K562 (cell line): ENCODE measurements at regions not wholly inside any gene's neighbourhood (a gene's known extent, or its start where the extent isn't known, plus 50 kb on each side); places are given as distances from the start of the nearest gene placed in this dataset.
A peak's percentile ranks its signal among the peaks of the same experiment; 100 is the strongest.

ENCODE experiments used
- AFF4 ChIP-seq: sonication (generic); formaldehyde crosslinking; IDR thresholded peaks from 2 replicates; pipeline ENCODE4 v1.8.0; 2023; ENCODE audit warnings: mild to moderate bottlenecking, missing genetic modification reagents
- BCL6 ChIP-seq: fragments of 250-450 bp; sonication (Bioruptor Pico); IDR thresholded peaks from 2 replicates; pipeline ENCODE4 v1.4.0; 2020
- CBFA2T3 ChIP-seq: fragments of 450-650 bp; IDR thresholded peaks from 2 replicates; pipeline ENCODE4 v1.6.1; 2017
- CREM ChIP-seq: IDR thresholded peaks from 2 replicates; pipeline ENCODE4 v1.6.1; 2014; ENCODE audit warnings: antibody characterized with exemption, low read depth
- ESRRA ChIP-seq: fragments of 450-650 bp; IDR thresholded peaks from 2 replicates; pipeline ENCODE4 v1.6.1; 2014; ENCODE audit warnings: low read depth, mild to moderate bottlenecking, moderate library complexity, borderline replicate concordance
- ETV1 ChIP-seq: fragments of 450-650 bp; conservative IDR thresholded peaks from 2 replicates; pipeline ENCODE4 v1.6.1; 2016; ENCODE audit warnings: missing genetic modification characterization, control low read depth, low read depth, missing compliant biosample characterization
- HNRNPLL ChIP-seq: fragments of 200-400 bp; formaldehyde crosslinking; IDR thresholded peaks from 2 replicates; pipeline ENCODE4 v1.6.1; 2017; ENCODE audit warnings: low read length, low read depth, mild to moderate bottlenecking; ENCODE audit not compliant: poor library complexity, severe bottlenecking
- KAT8 ChIP-seq: fragments of 450-650 bp; IDR thresholded peaks from 2 replicates; pipeline ENCODE4 v1.6.1; 2016; ENCODE audit warnings: low read depth, mild to moderate bottlenecking
- KLF1 ChIP-seq: fragments of 450-650 bp; IDR thresholded peaks from 2 replicates; pipeline ENCODE4 v1.6.1; 2016; ENCODE audit warnings: missing genetic modification characterization, missing compliant biosample characterization
- KLF13 ChIP-seq: fragments of 450-650 bp; IDR thresholded peaks from 2 replicates; pipeline ENCODE4 v1.6.1; 2016; ENCODE audit warnings: missing genetic modification characterization, low read depth, mild to moderate bottlenecking, missing compliant biosample characterization, moderate library complexity, borderline replicate concordance
- MAFF ChIP-seq: IDR thresholded peaks from 2 replicates; pipeline ENCODE4 v1.6.1; 2012; ENCODE audit warnings: low read length, improper control_type of control experiment
- MCM2 ChIP-seq: fragments of 450-650 bp; IDR thresholded peaks from 2 replicates; pipeline ENCODE4 v1.6.1; 2017; ENCODE audit warnings: low read depth, mild to moderate bottlenecking
- NFE2 ChIP-seq: IDR thresholded peaks from 2 replicates; pipeline ENCODE4 v1.6.1; 2014; ENCODE audit warnings: antibody characterized with exemption, low read depth
- NONO ChIP-seq, 2 experiments: fragments of 200-400 bp in 1 of 2; fragments of 450-650 bp in 1 of 2; formaldehyde crosslinking in 1 of 2; IDR thresholded peaks; 2 replicates each; pipeline ENCODE4 v1.6.1; 2017; ENCODE audit warnings: low read depth in 2 of 2, mild to moderate bottlenecking in 2 of 2, moderate library complexity in 2 of 2, low read length in 1 of 2
- PHF21A ChIP-seq: fragments of 450-650 bp; IDR thresholded peaks from 2 replicates; pipeline ENCODE4 v1.6.1; 2017; ENCODE audit warnings: low read depth, borderline replicate concordance
- SMARCB1 ChIP-seq: IDR thresholded peaks from 2 replicates; pipeline ENCODE4 v1.6.1; 2011; ENCODE audit warnings: improper control_type of control experiment, low read depth; ENCODE audit not compliant: insufficient read length
- SPI1 ChIP-seq: IDR thresholded peaks from 2 replicates; pipeline ENCODE4 v1.6.1; 2011; ENCODE audit warnings: low read depth, low read length, control low read depth, borderline replicate concordance
- SRSF7 ChIP-seq: fragments of 200-400 bp; formaldehyde crosslinking; optimal IDR thresholded peaks from 2 replicates; pipeline ENCODE3; 2017; ENCODE audit warnings: mild to moderate bottlenecking, low read depth, low read length
- TEAD4 ChIP-seq, 2 experiments: sonication (generic) in 1 of 2; formaldehyde crosslinking in 1 of 2; IDR thresholded peaks; 2 replicates each; pipeline versions ENCODE4 v1.6.1 to v1.8.0; 2012 to 2022; ENCODE audit warnings: borderline replicate concordance in 1 of 2, inconsistent platforms in 1 of 2, low read length in 1 of 2, mild to moderate bottlenecking in 1 of 2, missing genetic modification reagents in 1 of 2
- TF ChIP-seq, protein P1 (sequence below): fragments of 250-450 bp; sonication (Bioruptor Pico); IDR thresholded peaks from 2 replicates; pipeline ENCODE4 v1.8.0; 2021; ENCODE audit warnings: borderline replicate concordance, mild to moderate bottlenecking, moderate library complexity; ENCODE audit not compliant: poor library complexity, severe bottlenecking
- TF ChIP-seq, protein P2 (sequence below): sonication (generic); formaldehyde crosslinking; IDR thresholded peaks from 2 replicates; pipeline ENCODE4 v1.9.0; 2022; ENCODE audit warnings: mild to moderate bottlenecking, missing genetic modification reagents
- TF ChIP-seq, protein P3 (sequence below), 3 experiments: IDR thresholded peaks in 2 of 3; conservative IDR thresholded peaks in 1 of 3; 2 replicates each; pipeline ENCODE4 v1.5.1; 2011 to 2012; ENCODE audit warnings: low read length in 3 of 3, mild to moderate bottlenecking in 3 of 3, control low read depth in 2 of 3, improper control_type of control experiment in 1 of 3, inconsistent platforms in 1 of 3, low read depth in 1 of 3, mixed read lengths in 1 of 3, moderate library complexity in 1 of 3; ENCODE audit not compliant: insufficient read depth in 2 of 3

- TF ChIP-seq PHF21A (no peak), AFF4 (peak; percentile 38; the same call in 1 of the 2 replicates), KLF1 (tag) (no peak), ESRRA (no peak), MCM2 (no peak), KAT8 (no peak), MAFF (peak; percentile 94), HNRNPLL (no peak), KLF13 (tag) (no peak), SPI1 (peak; percentile 94), TEAD4 (IDR thresholded peaks at IDR 0.05; ENCODE audit: low read length) (peak; percentile 79), TEAD4 (CRISPR knock-in tag; IDR thresholded peaks at IDR 0.05; ENCODE audit: borderline replicate concordance) (no peak), CREM (no peak), NONO (IDR thresholded peaks at IDR 0.05; ENCODE audit: low read depth in 2 of 2, low read length in 1 of 2) (no peak), CBFA2T3 (0 out of 2 replicates have a peak, but pooled peaks have one; percentile 23), BCL6 (CRISPR knock-in tag) (no peak), NFE2 (peak; percentile 70), SRSF7 (no peak), ETV1 (tag) (no peak), SMARCB1 (peak; percentile 47)
- TF ChIP-seq, protein P1, sequence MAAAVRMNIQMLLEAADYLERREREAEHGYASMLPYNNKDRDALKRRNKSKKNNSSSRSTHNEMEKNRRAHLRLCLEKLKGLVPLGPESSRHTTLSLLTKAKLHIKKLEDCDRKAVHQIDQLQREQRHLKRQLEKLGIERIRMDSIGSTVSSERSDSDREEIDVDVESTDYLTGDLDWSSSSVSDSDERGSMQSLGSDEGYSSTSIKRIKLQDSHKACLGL (CRISPR knock-in tag), result no peak
- TF ChIP-seq, protein P2, sequence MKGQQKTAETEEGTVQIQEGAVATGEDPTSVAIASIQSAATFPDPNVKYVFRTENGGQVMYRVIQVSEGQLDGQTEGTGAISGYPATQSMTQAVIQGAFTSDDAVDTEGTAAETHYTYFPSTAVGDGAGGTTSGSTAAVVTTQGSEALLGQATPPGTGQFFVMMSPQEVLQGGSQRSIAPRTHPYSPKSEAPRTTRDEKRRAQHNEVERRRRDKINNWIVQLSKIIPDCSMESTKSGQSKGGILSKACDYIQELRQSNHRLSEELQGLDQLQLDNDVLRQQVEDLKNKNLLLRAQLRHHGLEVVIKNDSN, result no peak
- TF ChIP-seq, protein P3, sequence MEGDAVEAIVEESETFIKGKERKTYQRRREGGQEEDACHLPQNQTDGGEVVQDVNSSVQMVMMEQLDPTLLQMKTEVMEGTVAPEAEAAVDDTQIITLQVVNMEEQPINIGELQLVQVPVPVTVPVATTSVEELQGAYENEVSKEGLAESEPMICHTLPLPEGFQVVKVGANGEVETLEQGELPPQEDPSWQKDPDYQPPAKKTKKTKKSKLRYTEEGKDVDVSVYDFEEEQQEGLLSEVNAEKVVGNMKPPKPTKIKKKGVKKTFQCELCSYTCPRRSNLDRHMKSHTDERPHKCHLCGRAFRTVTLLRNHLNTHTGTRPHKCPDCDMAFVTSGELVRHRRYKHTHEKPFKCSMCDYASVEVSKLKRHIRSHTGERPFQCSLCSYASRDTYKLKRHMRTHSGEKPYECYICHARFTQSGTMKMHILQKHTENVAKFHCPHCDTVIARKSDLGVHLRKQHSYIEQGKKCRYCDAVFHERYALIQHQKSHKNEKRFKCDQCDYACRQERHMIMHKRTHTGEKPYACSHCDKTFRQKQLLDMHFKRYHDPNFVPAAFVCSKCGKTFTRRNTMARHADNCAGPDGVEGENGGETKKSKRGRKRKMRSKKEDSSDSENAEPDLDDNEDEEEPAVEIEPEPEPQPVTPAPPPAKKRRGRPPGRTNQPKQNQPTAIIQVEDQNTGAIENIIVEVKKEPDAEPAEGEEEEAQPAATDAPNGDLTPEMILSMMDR (IDR thresholded peaks at IDR 0.05 in 2 of 3, conservative IDR thresholded peaks at IDR 0.05 in 1 of 3; ENCODE audit: insufficient read depth in 2 of 3, low read depth in 1 of 3, low read length in 3 of 3), result no peak
Measured at GRCh38 chr2:74037379-74037860, 52.7 kb downstream of the TET3 start (continued).
